HEK293 (cell line): ENCODE measurements at regions not wholly inside any gene's neighbourhood (a gene's known extent, or its start where the extent isn't known, plus 50 kb on each side); places are given as distances from the start of the nearest gene placed in this dataset.

ENCODE experiments used
- CTCF ChIA-PET: fragments of 350-600 bp; formaldehyde crosslinking; extraction: SDS; loops from one replicate; lab custom pipeline; 2021; ENCODE audit warnings: antibody characterized with exemption; lab: Yijun Ruan, JAX
- POLR2A ChIA-PET: fragments of 300-600 bp; formaldehyde crosslinking; extraction: SDS; loops from one replicate; lab custom pipeline; 2020; ENCODE audit warnings: antibody characterized with exemption, inconsistent platforms; lab: Yijun Ruan, JAX
- H3K27ac ChIP-seq: fragments of 200-500 bp; sonication (Bioruptor generic); 2 replicates; pipeline ENCODE4 v1.5.1; 2014; ENCODE audit warnings: low read depth, low read length, control low read depth, inconsistent platforms; ENCODE audit errors: extremely low read depth
- H3K36me3 ChIP-seq, 2 experiments: fragments of 200-500 bp in 1 of 2; sonication (Bioruptor generic) in 1 of 2; 1 replicate in 1 of 2; 2 replicates in 1 of 2; pipeline ENCODE4 v1.5.1; 2014 to 2017; ENCODE audit warnings: inconsistent platforms in 2 of 2, low read length in 2 of 2; ENCODE audit not compliant: control insufficient read depth in 2 of 2, insufficient read depth in 1 of 2
- H3K4me1 ChIP-seq: fragments of 200-500 bp; sonication (Bioruptor generic); 2 replicates; pipeline ENCODE4 v1.5.1; 2014; ENCODE audit warnings: mild to moderate bottlenecking, low read length, inconsistent platforms; ENCODE audit not compliant: control insufficient read depth, insufficient read depth
- H3K4me3 ChIP-seq: 2 replicates; pipeline ENCODE4 v1.5.1; 2011; ENCODE audit warnings: low read depth, mild to moderate bottlenecking, control low read depth, low read length, moderate library complexity
- H3K9me3 ChIP-seq: fragments of 200-500 bp; sonication (Bioruptor generic); 2 replicates; pipeline ENCODE4 v1.5.1; 2014; ENCODE audit warnings: low read depth, low read length, inconsistent platforms; ENCODE audit not compliant: control insufficient read depth, insufficient read depth
- GLIS1 ChIP-seq: fragments of 450-650 bp; formaldehyde crosslinking; IDR thresholded peaks from 2 replicates; pipeline ENCODE4 v1.5.1; 2016; ENCODE audit warnings: missing biosample characterization, missing genetic modification characterization
- HOXD13 ChIP-seq: sonication (generic); formaldehyde crosslinking; IDR thresholded peaks from 2 replicates; pipeline ENCODE4 v1.8.0; 2022; ENCODE audit warnings: missing genetic modification reagents, borderline replicate concordance
- KLF1 ChIP-seq: fragments of 450-650 bp; formaldehyde crosslinking; IDR thresholded peaks from 2 replicates; pipeline ENCODE4 v1.5.1; 2016; ENCODE audit warnings: missing biosample characterization, missing genetic modification characterization
- KLF17 ChIP-seq: fragments of 450-650 bp; formaldehyde crosslinking; IDR thresholded peaks from 2 replicates; pipeline ENCODE4 v1.5.1; 2016; ENCODE audit warnings: missing biosample characterization, missing genetic modification characterization
- TCF7L2 ChIP-seq: IDR thresholded peaks from 2 replicates; pipeline ENCODE4 v1.6.1; 2011; ENCODE audit warnings: low read depth, mild to moderate bottlenecking, inconsistent platforms, low read length, moderate library complexity, borderline replicate concordance
- TRIM28 ChIP-seq: IDR thresholded peaks from 2 replicates; pipeline ENCODE4 v1.6.1; 2011; ENCODE audit warnings: low read length, control low read depth, borderline replicate concordance
- ZBTB1 ChIP-seq: fragments of 450-650 bp; formaldehyde crosslinking; IDR thresholded peaks from 2 replicates; pipeline ENCODE4 v1.5.1; 2016; ENCODE audit warnings: missing biosample characterization, missing genetic modification characterization
- ZBTB20 ChIP-seq: fragments of 450-650 bp; formaldehyde crosslinking; IDR thresholded peaks from 2 replicates; pipeline ENCODE4 v1.5.1; 2016; ENCODE audit warnings: missing biosample characterization, missing genetic modification characterization
- ZFP3 ChIP-seq: fragments of 450-650 bp; formaldehyde crosslinking; IDR thresholded peaks from 2 replicates; pipeline ENCODE4 v1.5.1; 2016; ENCODE audit warnings: low read depth, missing biosample characterization, missing genetic modification characterization
- ZFP69B ChIP-seq: fragments of 450-650 bp; formaldehyde crosslinking; IDR thresholded peaks from 2 replicates; pipeline ENCODE4 v1.5.1; 2016; ENCODE audit warnings: missing biosample characterization, missing genetic modification characterization
- ZNF121 ChIP-seq: fragments of 450-650 bp; formaldehyde crosslinking; IDR thresholded peaks from 2 replicates; pipeline ENCODE4 v1.5.1; 2016; ENCODE audit warnings: missing biosample characterization, missing genetic modification characterization
- ZNF169 ChIP-seq: fragments of 450-650 bp; formaldehyde crosslinking; IDR thresholded peaks from 2 replicates; pipeline ENCODE4 v1.5.1; 2016; ENCODE audit warnings: missing biosample characterization, missing genetic modification characterization
- ZNF174 ChIP-seq: fragments of 450-650 bp; formaldehyde crosslinking; IDR thresholded peaks from 2 replicates; pipeline ENCODE4 v1.5.0; 2017; ENCODE audit warnings: missing biosample characterization, mild to moderate bottlenecking, missing genetic modification characterization
- ZNF211 ChIP-seq: fragments of 450-650 bp; formaldehyde crosslinking; IDR thresholded peaks from 2 replicates; pipeline ENCODE4 v1.5.1; 2016; ENCODE audit warnings: low read depth, missing biosample characterization, missing genetic modification characterization
- ZNF221 ChIP-seq: fragments of 450-650 bp; formaldehyde crosslinking; IDR thresholded peaks from 2 replicates; pipeline ENCODE4 v1.5.1; 2017; ENCODE audit warnings: missing biosample characterization, missing genetic modification characterization, borderline replicate concordance
- ZNF391 ChIP-seq: fragments of 450-650 bp; formaldehyde crosslinking; IDR thresholded peaks from 2 replicates; pipeline ENCODE4 v1.5.1; 2016; ENCODE audit warnings: low read depth, missing biosample characterization, missing genetic modification characterization, borderline replicate concordance
- ZNF501 ChIP-seq: fragments of 450-650 bp; formaldehyde crosslinking; IDR thresholded peaks from 2 replicates; pipeline ENCODE4 v1.5.1; 2016; ENCODE audit warnings: missing biosample characterization, missing genetic modification characterization
- ZNF530 ChIP-seq: fragments of 450-650 bp; formaldehyde crosslinking; IDR thresholded peaks from 2 replicates; pipeline ENCODE4 v1.5.1; 2016; ENCODE audit warnings: low read depth, missing biosample characterization, missing genetic modification characterization
- ZNF548 ChIP-seq: fragments of 450-650 bp; formaldehyde crosslinking; IDR thresholded peaks from 2 replicates; pipeline ENCODE4 v1.5.1; 2016; ENCODE audit warnings: missing biosample characterization, missing genetic modification characterization
- ZNF561 ChIP-seq: fragments of 450-650 bp; IDR thresholded peaks from 2 replicates; pipeline ENCODE4 v1.5.1; 2018; ENCODE audit warnings: missing biosample characterization, missing genetic modification characterization, borderline replicate concordance
- ZNF600 ChIP-seq: fragments of 450-650 bp; formaldehyde crosslinking; IDR thresholded peaks from 2 replicates; pipeline ENCODE4 v1.5.1; 2016; ENCODE audit warnings: missing biosample characterization, missing genetic modification characterization
- ZNF623 ChIP-seq: fragments of 450-650 bp; formaldehyde crosslinking; IDR thresholded peaks from 2 replicates; pipeline ENCODE4 v1.5.1; 2016; ENCODE audit warnings: missing biosample characterization, missing genetic modification characterization
- ZNF626 ChIP-seq: fragments of 450-650 bp; sonication (Bioruptor Pico); formaldehyde crosslinking; IDR thresholded peaks from 2 replicates; pipeline ENCODE4 v1.5.1; 2018; ENCODE audit warnings: missing biosample characterization, missing genetic modification characterization, inconsistent platforms
- ZNF670 ChIP-seq: fragments of 450-650 bp; formaldehyde crosslinking; IDR thresholded peaks from 2 replicates; pipeline ENCODE4 v1.5.1; 2016; ENCODE audit warnings: missing biosample characterization, missing genetic modification characterization, low read depth
- ZNF701 ChIP-seq: fragments of 450-650 bp; formaldehyde crosslinking; IDR thresholded peaks from 2 replicates; pipeline ENCODE4 v1.5.1; 2016; ENCODE audit warnings: missing biosample characterization, missing genetic modification characterization
- ZNF776 ChIP-seq: fragments of 450-650 bp; formaldehyde crosslinking; IDR thresholded peaks from 2 replicates; pipeline ENCODE4 v1.5.0; 2017; ENCODE audit warnings: missing biosample characterization, missing genetic modification characterization, borderline replicate concordance
- ZNF785 ChIP-seq: fragments of 450-650 bp; formaldehyde crosslinking; IDR thresholded peaks from 2 replicates; pipeline ENCODE4 v1.5.1; 2016; ENCODE audit warnings: missing biosample characterization, missing genetic modification characterization
- ZNF791 ChIP-seq: fragments of 450-650 bp; formaldehyde crosslinking; IDR thresholded peaks from 2 replicates; pipeline ENCODE4 v1.5.1; 2016; ENCODE audit warnings: missing biosample characterization, missing genetic modification characterization

- H3K9me3 ChIP-seq = no peaks in the 10 kb centered on the region
- no peaks in the 10 kb centered on the region for H3K36me3 ChIP-seq
- ChIA-PET POLR2A (no interaction called here), CTCF (interaction anchor here (1.5 kb wide), 1 partner anchor 69 kb away, joined by 3 read pairs; no protein-coding TSS in a partner anchor)
- no peak overlapping the region for H3K4me3 ChIP-seq
- TF ChIP-seq ZNF776 (tag by site-specific recombination) = no peak
- no peak for TF ChIP-seq ZNF548 (tag by site-specific recombination)
- TF ChIP-seq ZNF623 = no peak
- TF ChIP-seq KLF17 (tag by site-specific recombination) = no peak
- TF ChIP-seq ZNF530 (tag by site-specific recombination) = no peak
- TF ChIP-seq ZNF221 (tag by site-specific recombination) = no peak
- TF ChIP-seq ZFP3 (tag by site-specific recombination) = no peak
- TF ChIP-seq ZNF670 (tag by site-specific recombination) = no peak
- no peak for TF ChIP-seq GLIS1 (tag by site-specific recombination)
- no peak for TF ChIP-seq ZBTB1
- no peak for TF ChIP-seq KLF1 (tag by site-specific recombination)
- no peak for TF ChIP-seq ZNF791 (tag by site-specific recombination)
- TF ChIP-seq ZNF169 = no peak
- TF ChIP-seq HOXD13 (CRISPR knock-in tag) = no peak
- no peak for TF ChIP-seq ZNF600 (tag by site-specific recombination)
- TF ChIP-seq ZFP69B (tag by site-specific recombination) = no peak
- no peak for TF ChIP-seq ZNF121 (tag by site-specific recombination)
- no peak for TF ChIP-seq TRIM28
- peaks cover 3% of the 10 kb centered on the region; the same call in 1 of the 2 replicates for H3K4me1 ChIP-seq
- H3K27ac ChIP-seq = no peak overlapping the region
These were observed 129.5 kb upstream of the SDK2 start for GRCh38 chr17:73773702-73774101.

- ChIA-PET CTCF (interaction anchor here (0.6 kb wide), 1 partner anchor 42 kb away, joined by 6 read pairs; no protein-coding TSS in a partner anchor), POLR2A (no interaction called here)
- Histone ChIP-seq H3K4me3 (no peak overlapping the region), H3K9me3 (no peaks in the 10 kb centered on the region), H3K36me3 (no peaks in the 10 kb centered on the region), H3K27ac (no peak overlapping the region), H3K4me1 (peaks cover 3% of the 10 kb centered on the region; the same call in 1 of the 2 replicates)
- TF ChIP-seq TCF7L2 = no peak
- TF ChIP-seq ZBTB20 (tag by site-specific recombination) = 0 out of 2 replicates have a peak, but pooled peaks have one; percentile 1
These were observed 130.6 kb upstream of the SDK2 start for GRCh38 chr17:73774852-73775251.

- no peak overlapping the region for H3K4me3 ChIP-seq
- no peaks in the 10 kb centered on the region for H3K4me1 ChIP-seq
- no peaks in the 10 kb centered on the region for H3K9me3 ChIP-seq
- no peaks in the 10 kb centered on the region for H3K36me3 ChIP-seq
- ChIA-PET CTCF (no interaction called here), POLR2A (no interaction called here)
- no peak overlapping the region for H3K27ac ChIP-seq
- no peak for TF ChIP-seq ZNF211
- no peak for TF ChIP-seq KLF1 (tag by site-specific recombination)
- no peak for TF ChIP-seq GLIS1 (tag by site-specific recombination)
- no peak for TF ChIP-seq ZNF501
- TF ChIP-seq ZNF561 = no peak
- no peak for TF ChIP-seq ZNF391 (tag by site-specific recombination)
- TF ChIP-seq ZNF701 = no peak
- TF ChIP-seq ZNF174 = no peak
- no peak for TF ChIP-seq ZNF626 (tag by site-specific recombination)
- TF ChIP-seq ZNF785 (tag by site-specific recombination) = no peak
These were observed 132.3 kb upstream of the SDK2 start for GRCh38 chr17:73776351-73777130.
